Karpas-422 (cell line): ENCODE measurements at regions not wholly inside any gene's neighbourhood (a gene's known extent, or its start where the extent isn't known, plus 50 kb on each side); places are given as distances from the start of the nearest gene placed in this dataset.

Experiments used
- DNase-seq: peaks from one replicate; pipeline ENCODE4 v3.0.0-alpha.2; 2015
- H2AFZ ChIP-seq: fragments of 200-600 bp; sonication (generic); 2 replicates; pipeline ENCODE4 v1.6.1; 2014; ENCODE audit warnings: antibody characterized with exemption, low read length, mixed read lengths
- H3K27ac ChIP-seq: fragments of 200-600 bp; sonication (generic); 2 replicates; pipeline ENCODE4 v1.5.1; 2014; ENCODE audit warnings: mild to moderate bottlenecking, low read length, moderate library complexity
- H3K27me3 ChIP-seq: fragments of 200-600 bp; sonication (generic); 2 replicates; pipeline ENCODE4 v1.6.1; 2014; ENCODE audit warnings: low read length, mixed read lengths
- H3K36me3 ChIP-seq: fragments of 200-600 bp; sonication (generic); 2 replicates; pipeline ENCODE4 v1.6.1; 2014; ENCODE audit warnings: low read length, mixed read lengths; ENCODE audit not compliant: insufficient read depth
- H3K4me1 ChIP-seq: fragments of 200-600 bp; sonication (generic); 2 replicates; pipeline ENCODE4 v1.6.1; 2014; ENCODE audit warnings: mild to moderate bottlenecking, low read length, mixed read lengths
- H3K4me2 ChIP-seq: fragments of 200-600 bp; sonication (generic); 2 replicates; pipeline ENCODE4 v1.6.1; 2014; ENCODE audit warnings: low read length, low read depth, mild to moderate bottlenecking; ENCODE audit not compliant: poor library complexity, severe bottlenecking
- H3K4me3 ChIP-seq: fragments of 200-600 bp; sonication (generic); 2 replicates; pipeline ENCODE4 v1.5.1; 2014; ENCODE audit warnings: mild to moderate bottlenecking, antibody characterized with exemption, low read length, mixed read lengths
- H3K79me2 ChIP-seq: fragments of 200-600 bp; sonication (generic); 2 replicates; pipeline ENCODE4 v1.6.1; 2014; ENCODE audit warnings: mild to moderate bottlenecking, low read length, mixed read lengths
- H3K9ac ChIP-seq: fragments of 200-600 bp; sonication (generic); 2 replicates; pipeline ENCODE4 v1.6.0; 2014; ENCODE audit warnings: low read length
- H3K9me2 ChIP-seq: fragments of 200-600 bp; sonication (generic), shearing (Covaris generic); replicated peaks from 2 replicates; pipeline ENCODE4 v1.6.0; 2014; ENCODE audit warnings: mild to moderate bottlenecking, low read length, moderate library complexity; ENCODE audit not compliant: insufficient read depth
- H3K9me3 ChIP-seq: fragments of 300-700, 200-600 bp; sonication (generic); 2 replicates; pipeline ENCODE4 v1.6.1; 2014; ENCODE audit warnings: low read length, mixed read lengths
- H4K20me1 ChIP-seq: fragments of 200-600 bp; sonication (generic); 2 replicates; pipeline ENCODE4 v1.6.1; 2014; ENCODE audit warnings: mild to moderate bottlenecking, antibody characterized with exemption, low read length, low read depth; ENCODE audit not compliant: insufficient read depth

- Histone ChIP-seq H3K4me1 (no peaks in the 10 kb centered on the region), H3K9me2 (no peaks in the 10 kb centered on the region), H3K79me2 (no peaks in the 10 kb centered on the region), H3K36me3 (no peaks in the 10 kb centered on the region), H3K27me3 (no peaks in the 10 kb centered on the region; the same call in 1 of the 2 replicates), H4K20me1 (no peaks in the 10 kb centered on the region), H3K27ac (no peak overlapping the region), H3K4me3 (no peak overlapping the region), H3K9ac (no peak overlapping the region), H3K9me3 (no peaks in the 10 kb centered on the region), H3K4me2 (no peak overlapping the region), H2AFZ (no peak overlapping the region)
- DNase-seq: peak; percentile 6
These were observed 88.3 kb upstream of the SLC22A23 start for GRCh38 chr6:3545156-3545555.

- H3K79me2 ChIP-seq: no peaks in the 10 kb centered on the region
- DNase-seq: no peak
- no peak overlapping the region for H3K4me3 ChIP-seq
- no peaks in the 10 kb centered on the region for H3K9me3 ChIP-seq
- no peak overlapping the region for H3K27ac ChIP-seq
- H3K9ac ChIP-seq: no peak overlapping the region
- no peaks in the 10 kb centered on the region for H4K20me1 ChIP-seq
- no peak overlapping the region for H2AFZ ChIP-seq
- H3K36me3 ChIP-seq: no peaks in the 10 kb centered on the region
- no peaks in the 10 kb centered on the region; the same call in 1 of the 2 replicates for H3K27me3 ChIP-seq
- H3K4me2 ChIP-seq: no peak overlapping the region
- no peaks in the 10 kb centered on the region for H3K9me2 ChIP-seq
- no peaks in the 10 kb centered on the region for H3K4me1 ChIP-seq
These were observed 85.3 kb upstream of the SLC22A23 start for GRCh38 chr6:3542032-3542640.

GRCh38 chr6:3541006-3541585 is 84.2 kb upstream of the SLC22A23 start:
- H3K9me2 ChIP-seq: no peaks in the 10 kb centered on the region
- no peaks in the 10 kb centered on the region; the same call in 1 of the 2 replicates for H3K27me3 ChIP-seq
- H3K4me2 ChIP-seq: no peak overlapping the region
- no peak overlapping the region for H3K4me3 ChIP-seq
- H3K36me3 ChIP-seq: no peaks in the 10 kb centered on the region
- H3K79me2 ChIP-seq: no peaks in the 10 kb centered on the region
- no peaks in the 10 kb centered on the region for H3K9me3 ChIP-seq
- H2AFZ ChIP-seq: no peak overlapping the region
- no peak overlapping the region for H3K9ac ChIP-seq
- no peak overlapping the region for H3K27ac ChIP-seq
- no peak for DNase-seq
- H3K4me1 ChIP-seq: no peaks in the 10 kb centered on the region
- no peaks in the 10 kb centered on the region for H4K20me1 ChIP-seq

- DNase-seq: no peak
- Histone ChIP-seq H4K20me1 (no peaks in the 10 kb centered on the region), H3K9me2 (no peaks in the 10 kb centered on the region), H3K79me2 (no peaks in the 10 kb centered on the region), H3K9me3 (no peaks in the 10 kb centered on the region), H3K4me3 (no peak overlapping the region), H3K27me3 (no peaks in the 10 kb centered on the region; the same call in 1 of the 2 replicates), H3K36me3 (no peaks in the 10 kb centered on the region), H2AFZ (no peak overlapping the region), H3K4me2 (no peak overlapping the region), H3K27ac (no peak overlapping the region), H3K4me1 (no peaks in the 10 kb centered on the region), H3K9ac (no peak overlapping the region)
These were observed 83.5 kb upstream of the SLC22A23 start for GRCh38 chr6:3540253-3540820.

- H3K9me3 ChIP-seq: no peaks in the 10 kb centered on the region
- H3K36me3 ChIP-seq: no peaks in the 10 kb centered on the region
- H3K9ac ChIP-seq: no peak overlapping the region
- H3K79me2 ChIP-seq: no peaks in the 10 kb centered on the region
- no peaks in the 10 kb centered on the region for H3K4me1 ChIP-seq
- H3K27ac ChIP-seq: no peak overlapping the region
- no peak overlapping the region for H3K4me3 ChIP-seq
- H2AFZ ChIP-seq: no peak overlapping the region
- no peaks in the 10 kb centered on the region for H4K20me1 ChIP-seq
- H3K27me3 ChIP-seq: no peaks in the 10 kb centered on the region
- H3K4me2 ChIP-seq: no peak overlapping the region
- H3K9me2 ChIP-seq: no peaks in the 10 kb centered on the region
- DNase-seq: no peak
These were observed 81.7 kb upstream of the SLC22A23 start for GRCh38 chr6:3538536-3538935.

GRCh38 chr6:3536901-3537300 is 80.1 kb upstream of the SLC22A23 start:
- H3K79me2 ChIP-seq: no peaks in the 10 kb centered on the region
- no peaks in the 10 kb centered on the region for H3K27me3 ChIP-seq
- H3K4me1 ChIP-seq: no peaks in the 10 kb centered on the region
- H3K9ac ChIP-seq: no peak overlapping the region
- H3K27ac ChIP-seq: no peak overlapping the region
- H4K20me1 ChIP-seq: no peaks in the 10 kb centered on the region
- H3K9me2 ChIP-seq: no peaks in the 10 kb centered on the region
- H3K4me2 ChIP-seq: no peak overlapping the region
- no peak overlapping the region for H2AFZ ChIP-seq
- no peaks in the 10 kb centered on the region for H3K36me3 ChIP-seq
- H3K4me3 ChIP-seq: no peak overlapping the region
- no peaks in the 10 kb centered on the region for H3K9me3 ChIP-seq
- no peak for DNase-seq

- Histone ChIP-seq H4K20me1 (no peaks in the 10 kb centered on the region), H3K79me2 (no peaks in the 10 kb centered on the region), H3K27ac (no peak overlapping the region), H3K36me3 (no peaks in the 10 kb centered on the region), H2AFZ (no peak overlapping the region), H3K4me1 (no peaks in the 10 kb centered on the region), H3K9me2 (no peaks in the 10 kb centered on the region), H3K4me2 (no peak overlapping the region), H3K4me3 (no peak overlapping the region), H3K27me3 (no peaks in the 10 kb centered on the region), H3K9ac (no peak overlapping the region), H3K9me3 (no peaks in the 10 kb centered on the region)
- DNase-seq: no peak
These were observed 79.1 kb upstream of the SLC22A23 start for GRCh38 chr6:3535776-3536435.

- Histone ChIP-seq H3K79me2 (no peaks in the 10 kb centered on the region), H3K4me1 (no peaks in the 10 kb centered on the region), H3K27me3 (no peaks in the 10 kb centered on the region), H4K20me1 (no peaks in the 10 kb centered on the region), H3K4me2 (no peak overlapping the region), H3K36me3 (no peaks in the 10 kb centered on the region), H3K9ac (no peak overlapping the region), H2AFZ (no peak overlapping the region), H3K4me3 (no peak overlapping the region), H3K27ac (no peak overlapping the region), H3K9me2 (no peaks in the 10 kb centered on the region), H3K9me3 (no peaks in the 10 kb centered on the region)
- DNase-seq: no peak
These were observed 78.4 kb upstream of the SLC22A23 start for GRCh38 chr6:3535033-3535775.
